ENCODE measurements at regions not wholly inside any gene's neighbourhood (a gene's known extent, or its start where the extent isn't known, plus 50 kb on each side); places are given as distances from the start of the nearest gene placed in this dataset.
"Not testable (repeated sequence)": the region's sequence is repeated elsewhere in the genome, so short reads cannot be mapped to it uniquely, and the experiment has no call there.

DNA sequence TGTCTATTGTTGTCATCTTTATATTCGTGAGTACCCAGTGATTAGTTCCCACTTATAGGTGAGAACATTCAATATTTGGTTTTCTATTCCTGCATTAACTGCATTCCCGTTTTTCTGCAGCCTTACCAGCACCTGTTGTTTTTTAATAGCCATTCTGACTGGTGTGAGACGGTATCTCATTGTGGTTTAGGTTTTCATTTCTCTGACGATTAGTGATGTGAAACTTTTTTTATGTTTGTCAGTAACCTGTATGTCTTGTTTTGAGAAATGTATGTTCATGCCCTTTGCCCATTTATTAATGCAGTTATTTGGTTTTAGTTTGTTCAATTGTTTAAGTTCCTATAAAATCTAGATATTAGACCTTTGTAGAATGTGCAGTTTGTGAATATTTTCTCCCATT, 546.0 kb upstream of the RORB start:
- intact Hi-C loops (cut with DNase I): no loop called here
- 56% methylated on average over 4 of the region's 4 CpGs for WGBS
- H3K27me3 ChIP-seq: no peaks in the 10 kb centered on the region

GRCh38 chr9:73962792-73963191, 534.3 kb upstream of the RORB start:
- H3K4me1 ChIP-seq: no peaks in the 10 kb centered on the region
- intact Hi-C loops (cut with DNase I): no loop called here
- TF ChIP-seq EP300 (IDR thresholded peaks at IDR 0.05): no peak
- TF ChIP-seq, protein P1, sequence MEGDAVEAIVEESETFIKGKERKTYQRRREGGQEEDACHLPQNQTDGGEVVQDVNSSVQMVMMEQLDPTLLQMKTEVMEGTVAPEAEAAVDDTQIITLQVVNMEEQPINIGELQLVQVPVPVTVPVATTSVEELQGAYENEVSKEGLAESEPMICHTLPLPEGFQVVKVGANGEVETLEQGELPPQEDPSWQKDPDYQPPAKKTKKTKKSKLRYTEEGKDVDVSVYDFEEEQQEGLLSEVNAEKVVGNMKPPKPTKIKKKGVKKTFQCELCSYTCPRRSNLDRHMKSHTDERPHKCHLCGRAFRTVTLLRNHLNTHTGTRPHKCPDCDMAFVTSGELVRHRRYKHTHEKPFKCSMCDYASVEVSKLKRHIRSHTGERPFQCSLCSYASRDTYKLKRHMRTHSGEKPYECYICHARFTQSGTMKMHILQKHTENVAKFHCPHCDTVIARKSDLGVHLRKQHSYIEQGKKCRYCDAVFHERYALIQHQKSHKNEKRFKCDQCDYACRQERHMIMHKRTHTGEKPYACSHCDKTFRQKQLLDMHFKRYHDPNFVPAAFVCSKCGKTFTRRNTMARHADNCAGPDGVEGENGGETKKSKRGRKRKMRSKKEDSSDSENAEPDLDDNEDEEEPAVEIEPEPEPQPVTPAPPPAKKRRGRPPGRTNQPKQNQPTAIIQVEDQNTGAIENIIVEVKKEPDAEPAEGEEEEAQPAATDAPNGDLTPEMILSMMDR (IDR thresholded peaks at IDR 0.05): no peak
- no peak for TF ChIP-seq POLR2AphosphoS5 (IDR thresholded peaks at IDR 0.05)
- no peak for TF ChIP-seq POLR2A (IDR thresholded peaks at IDR 0.05; ENCODE audit: low read depth)
- H3K27me3 ChIP-seq: no peaks in the 10 kb centered on the region
- no peak overlapping the region for H3K4me3 ChIP-seq
- 56% methylated on average over 4 of the region's 4 CpGs for WGBS
- H3K9me3 ChIP-seq: no peaks in the 10 kb centered on the region
- no peak overlapping the region for H3K27ac ChIP-seq (replicated peaks in 1 of 4)
- no peaks in the 10 kb centered on the region for H3K36me3 ChIP-seq
- no peak for DNase-seq (ENCODE audit: extremely low spot score)

More for the DNA sequence above, 546.0 kb upstream of the RORB start:
- no peaks in the 10 kb centered on the region for H3K36me3 ChIP-seq
- no peak overlapping the region for H3K27ac ChIP-seq (replicated peaks in 1 of 4)
- no peaks in the 10 kb centered on the region for H3K9me3 ChIP-seq
- no peak overlapping the region for H3K4me3 ChIP-seq
- TF ChIP-seq POLR2AphosphoS5 (IDR thresholded peaks at IDR 0.05) (no peak), EP300 (IDR thresholded peaks at IDR 0.05) (no peak), POLR2A (IDR thresholded peaks at IDR 0.05; ENCODE audit: low read depth) (no peak)
- TF ChIP-seq, protein P1 (IDR thresholded peaks at IDR 0.05): no peak
- DNase-seq (ENCODE audit: extremely low spot score): no peak
- no peaks in the 10 kb centered on the region for H3K4me1 ChIP-seq

DNA sequence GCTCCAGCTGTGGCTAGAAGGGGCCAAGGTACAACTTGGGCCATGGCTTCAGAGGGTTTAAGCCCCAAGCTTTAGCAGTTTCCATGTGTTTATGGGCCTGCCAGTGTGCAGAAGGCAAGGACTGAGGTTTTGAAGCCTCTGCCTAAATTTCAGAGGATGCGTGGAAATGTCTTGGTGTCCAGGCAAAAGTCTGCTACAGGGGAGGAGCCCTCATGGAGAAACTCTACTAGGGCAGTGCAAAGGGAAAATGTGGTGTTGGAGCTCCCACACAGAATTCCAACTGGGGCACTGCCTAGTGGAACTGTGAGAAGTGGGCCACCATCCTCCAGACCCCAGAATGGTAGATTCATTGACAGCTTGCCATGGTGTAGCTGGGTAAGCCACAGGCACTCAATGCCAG, 527.2 kb upstream of the RORB start:
- intact Hi-C loops (cut with DNase I): no loop called here
- no peak for DNase-seq (ENCODE audit: extremely low spot score)
- Histone ChIP-seq H3K4me3 (no peak overlapping the region), H3K27me3 (no peaks in the 10 kb centered on the region), H3K9me3 (peaks cover 0 to 6% (median 0%) of the 10 kb centered on the region in 4 donors), H3K36me3 (no peaks in the 10 kb centered on the region), H3K27ac (replicated peaks in 1 of 4) (no peak overlapping the region), H3K4me1 (no peaks in the 10 kb centered on the region)
- TF ChIP-seq POLR2AphosphoS5 (IDR thresholded peaks at IDR 0.05) (no peak), POLR2A (IDR thresholded peaks at IDR 0.05; ENCODE audit: low read depth) (no peak), EP300 (IDR thresholded peaks at IDR 0.05) (no peak)
- TF ChIP-seq, protein P1 (IDR thresholded peaks at IDR 0.05): no peak
- WGBS: 100% methylated on average over 1 of the region's 1 CpG

DNA sequence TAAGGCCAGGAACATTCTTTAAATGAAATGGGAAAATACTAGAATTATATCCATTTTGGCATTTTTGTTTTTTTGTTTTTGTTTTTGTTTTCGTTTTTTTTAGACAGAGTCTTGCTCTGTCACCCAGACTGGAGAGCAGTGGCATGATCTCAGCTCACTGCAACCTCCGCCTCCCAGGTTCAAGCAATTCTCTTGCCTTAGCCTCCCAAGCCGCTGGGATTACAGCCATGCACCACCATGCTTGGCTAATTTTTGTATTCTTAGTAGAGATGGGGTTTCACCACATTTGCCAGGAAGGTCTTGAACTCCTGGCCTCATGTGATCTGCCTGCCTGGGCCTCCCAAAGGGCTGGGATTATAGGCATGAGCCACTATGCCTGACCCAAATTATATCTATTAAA, 520.7 kb upstream of the RORB start:
- 74% methylated on average over 3 of the region's 3 CpGs for WGBS
- H3K36me3 ChIP-seq; intact Hi-C loops (cut with DNase I); H3K27me3 ChIP-seq; H3K27ac ChIP-seq (replicated peaks in 1 of 4); H3K9me3 ChIP-seq; H3K4me3 ChIP-seq; H3K4me1 ChIP-seq; DNase-seq (ENCODE audit: extremely low spot score): not testable (repeated sequence)

DNA sequence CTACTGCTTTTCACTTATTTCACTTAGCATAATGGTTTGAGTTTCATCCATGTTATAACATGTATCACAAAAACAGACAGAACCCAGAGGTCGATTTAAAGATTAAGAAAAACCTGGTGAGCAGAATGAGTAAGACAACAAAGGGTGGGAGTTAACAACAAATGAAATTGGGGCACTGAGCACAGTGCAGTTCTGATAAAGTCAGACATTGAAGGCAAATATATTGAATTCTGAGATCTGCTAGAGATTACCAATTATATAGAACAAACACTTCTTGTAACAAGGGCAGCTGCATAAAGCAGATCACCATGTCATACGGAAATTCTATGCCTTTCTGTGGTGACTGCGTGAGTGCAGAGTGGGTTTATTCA, 517.3 kb upstream of the RORB start:
- Histone ChIP-seq H3K27me3 (no peaks in the 10 kb centered on the region), H3K9me3 (no peaks in the 10 kb centered on the region), H3K4me3 (no peak overlapping the region), H3K36me3 (no peaks in the 10 kb centered on the region), H3K4me1 (no peaks in the 10 kb centered on the region), H3K27ac (replicated peaks in 1 of 4) (no peak overlapping the region)
- TF ChIP-seq EP300 (IDR thresholded peaks at IDR 0.05) (no peak), POLR2A (IDR thresholded peaks at IDR 0.05; ENCODE audit: low read depth) (no peak), POLR2AphosphoS5 (IDR thresholded peaks at IDR 0.05) (no peak)
- TF ChIP-seq, protein P1 (IDR thresholded peaks at IDR 0.05): no peak
- WGBS: 85% methylated on average over 3 of the region's 3 CpGs
- intact Hi-C loops (cut with DNase I): no loop called here
- DNase-seq (ENCODE audit: extremely low spot score): no peak

All from esophagus muscularis mucosa (tissue), 4 donors.